OCI-LY1 (cell line): ENCODE measurements at regions not wholly inside any gene's neighbourhood (a gene's known extent, or its start where the extent isn't known, plus 50 kb on each side); places are given as distances from the start of the nearest gene placed in this dataset.

Experiments
- H2AFZ ChIP-seq: fragments of 200-600 bp; sonication (generic), shearing (Covaris generic); 2 replicates; pipeline ENCODE4 v1.6.0; 2014; ENCODE audit warnings: antibody characterized with exemption, mild to moderate bottlenecking, low read length
- H3F3A ChIP-seq: fragments of 200-600 bp; sonication (generic), shearing (Covaris generic); 2 replicates; pipeline ENCODE4 v1.6.0; 2014; ENCODE audit warnings: mild to moderate bottlenecking, antibody characterized with exemption, low read length, moderate library complexity; ENCODE audit not compliant: insufficient read depth
- H3K27ac ChIP-seq: fragments of 200-600 bp; sonication (generic); 2 replicates; pipeline ENCODE4 v1.5.1; 2014; ENCODE audit warnings: low read length, mixed run types, mild to moderate bottlenecking, low read depth; ENCODE audit not compliant: poor library complexity, severe bottlenecking
- H3K27me3 ChIP-seq: fragments of 200-600 bp; sonication (generic); 2 replicates; pipeline ENCODE4 v1.6.0; 2014; ENCODE audit warnings: antibody characterized with exemption, mild to moderate bottlenecking, low read length, moderate library complexity; ENCODE audit not compliant: insufficient read depth
- H3K36me3 ChIP-seq: fragments of 200-600 bp; sonication (generic); 2 replicates; pipeline ENCODE4 v1.6.1; 2014; ENCODE audit warnings: mild to moderate bottlenecking, antibody characterized with exemption, low read length, moderate library complexity, mixed read lengths; ENCODE audit not compliant: insufficient read depth
- H3K4me1 ChIP-seq: fragments of 200-600 bp; sonication (generic); 2 replicates; pipeline ENCODE4 v1.5.1; 2014; ENCODE audit warnings: mild to moderate bottlenecking, low read length, moderate library complexity; ENCODE audit not compliant: insufficient read depth, severe bottlenecking
- H3K4me2 ChIP-seq: fragments of 200-600 bp; sonication (generic), shearing (Covaris generic); 2 replicates; pipeline ENCODE4 v1.6.1; 2014; ENCODE audit warnings: low read length
- H3K4me3 ChIP-seq: fragments of 200-600 bp; sonication (generic); 2 replicates; pipeline ENCODE4 v1.5.1; 2014; ENCODE audit warnings: low read length, low read depth, mild to moderate bottlenecking, mixed read lengths; ENCODE audit not compliant: poor library complexity, severe bottlenecking
- H3K79me2 ChIP-seq: fragments of 200-600 bp; shearing (Covaris generic); 2 replicates; pipeline ENCODE4 v1.6.1; 2016; ENCODE audit warnings: mixed run types, low read length, mixed read lengths; ENCODE audit not compliant: insufficient read depth
- H3K9ac ChIP-seq: fragments of 200-600 bp; sonication (generic), shearing (Covaris generic); 2 replicates; pipeline ENCODE4 v1.6.1; 2014; ENCODE audit warnings: mild to moderate bottlenecking, low read length, mixed read lengths
- H3K9me2 ChIP-seq: fragments of 200-600 bp; sonication (generic), shearing (Covaris generic); 2 replicates; pipeline ENCODE4 v1.6.1; 2014; ENCODE audit warnings: low read depth, mild to moderate bottlenecking, low read length, mixed read lengths
- H3K9me3 ChIP-seq: fragments of 200-600 bp; shearing (Covaris generic); 2 replicates; pipeline ENCODE4 v1.6.1; 2014; ENCODE audit warnings: low read length, mixed read lengths
- H4K20me1 ChIP-seq: fragments of 200-600 bp; sonication (generic), shearing (Covaris generic); 2 replicates; pipeline ENCODE4 v1.6.0; 2016; ENCODE audit warnings: mild to moderate bottlenecking, low read length; ENCODE audit not compliant: insufficient read depth
- CTCF ChIP-seq: fragments of 200-600 bp; sonication (generic), shearing (Covaris generic); IDR thresholded peaks from 2 replicates; pipeline ENCODE4 v1.5.1; 2017; ENCODE audit warnings: mild to moderate bottlenecking, antibody characterized with exemption, low read length, moderate library complexity, mixed read lengths
- EZH2 ChIP-seq: fragments of 200-600 bp; sonication (generic), shearing (Covaris generic); IDR thresholded peaks from 2 replicates; pipeline ENCODE4 v1.8.0; 2017; ENCODE audit warnings: borderline replicate concordance, mixed run types, mild to moderate bottlenecking, antibody characterized with exemption, low read length, moderate library complexity, mixed read lengths

GRCh38 chr16:6548507-6548906 is 784.1 kb upstream of the RBFOX1 start:
- H3K27me3 ChIP-seq = no peaks in the 10 kb centered on the region
- no peak overlapping the region for H2AFZ ChIP-seq
- H3K9me3 ChIP-seq = no peaks in the 10 kb centered on the region
- TF ChIP-seq CTCF (no peak), EZH2 (no peak)
- no peaks in the 10 kb centered on the region for H3K4me1 ChIP-seq
- H3K27ac ChIP-seq = no peak overlapping the region
- H3F3A ChIP-seq = no peaks in the 10 kb centered on the region
- no peak overlapping the region for H3K9ac ChIP-seq
- H3K4me3 ChIP-seq = no peak overlapping the region
- no peaks in the 10 kb centered on the region for H3K9me2 ChIP-seq
- H3K79me2 ChIP-seq = no peaks in the 10 kb centered on the region
- H3K4me2 ChIP-seq = no peak overlapping the region
- no peaks in the 10 kb centered on the region for H4K20me1 ChIP-seq
- H3K36me3 ChIP-seq = no peaks in the 10 kb centered on the region

GRCh38 chr16:6547131-6547530 is 785.5 kb upstream of the RBFOX1 start:
- TF ChIP-seq EZH2 (no peak), CTCF (no peak)
- Histone ChIP-seq H3K9ac (no peak overlapping the region), H3K36me3 (no peaks in the 10 kb centered on the region), H3K79me2 (no peaks in the 10 kb centered on the region), H3F3A (no peaks in the 10 kb centered on the region), H3K9me2 (no peaks in the 10 kb centered on the region), H3K27ac (no peak overlapping the region), H3K9me3 (no peaks in the 10 kb centered on the region), H3K4me3 (no peak overlapping the region), H2AFZ (no peak overlapping the region), H3K27me3 (no peaks in the 10 kb centered on the region), H4K20me1 (no peaks in the 10 kb centered on the region), H3K4me2 (no peak overlapping the region), H3K4me1 (no peaks in the 10 kb centered on the region)

GRCh38 chr16:6545329-6545728 is 787.3 kb upstream of the RBFOX1 start:
- no peak overlapping the region for H3K4me2 ChIP-seq
- TF ChIP-seq CTCF = no peak
- TF ChIP-seq EZH2 = no peak

More at GRCh38 chr16:6545329-6545728, 787.3 kb upstream of the RBFOX1 start:
- Histone ChIP-seq H3K36me3 (no peaks in the 10 kb centered on the region), H3K27ac (no peak overlapping the region), H3K27me3 (no peaks in the 10 kb centered on the region), H3K9me2 (no peaks in the 10 kb centered on the region), H3K79me2 (no peaks in the 10 kb centered on the region), H2AFZ (no peak overlapping the region), H3K9me3 (no peaks in the 10 kb centered on the region), H3F3A (no peaks in the 10 kb centered on the region), H3K4me3 (no peak overlapping the region), H3K9ac (no peak overlapping the region), H3K4me1 (no peaks in the 10 kb centered on the region), H4K20me1 (no peaks in the 10 kb centered on the region)
